GM13977 (cell line): ENCODE measurements at regions not wholly inside any gene's neighbourhood (a gene's known extent, or its start where the extent isn't known, plus 50 kb on each side); places are given as distances from the start of the nearest gene placed in this dataset.
"Not testable (repeated sequence)": the region's sequence is repeated elsewhere in the genome, so short reads cannot be mapped to it uniquely, and the experiment has no call there.

Source experiments
- DNase-seq: peaks from one replicate; pipeline ENCODE4 v3.0.0; 2012; ENCODE audit warnings: low spot score
- in situ Hi-C: fragments of 300-500 bp; cut with MboI; formaldehyde crosslinking; loops from one replicate; pipeline ENCODE4 v1.12.0; 2022; ENCODE audit warnings: low sequenced_read_pairs, low pct_unique_long_range_greater_than_20kb, mixed read lengths, inconsistent platforms; ENCODE audit not compliant: unreplicated experiment
- TF ChIP-seq, protein P1 (sequence below): IDR thresholded peaks from 2 replicates; pipeline ENCODE4 v1.5.1; 2012; ENCODE audit warnings: mild to moderate bottlenecking, control low read depth; ENCODE audit not compliant: insufficient read depth; ENCODE audit errors: extremely low read depth, missing control alignments

DNA sequence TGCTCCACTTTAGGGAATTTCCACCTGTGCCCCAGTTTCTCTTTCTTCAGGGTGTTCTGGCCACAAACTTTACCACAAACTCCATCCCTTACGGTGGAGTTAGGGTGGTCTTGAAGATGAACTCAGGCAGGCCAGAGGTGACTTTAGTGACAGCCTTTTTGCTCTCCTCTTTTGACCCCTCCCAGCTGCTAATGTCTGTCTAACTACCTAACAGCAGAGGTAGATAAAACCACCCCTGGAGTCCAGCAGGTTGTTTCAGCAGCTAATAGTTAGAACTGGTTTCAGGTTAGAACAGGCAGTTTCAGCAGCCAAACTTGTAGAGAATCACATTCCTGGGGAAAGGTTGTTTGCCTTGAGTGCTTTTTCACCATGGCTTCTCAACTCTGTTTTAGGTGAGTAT is 971.3 kb upstream of the CDH18 start:
- TF ChIP-seq, protein P1, sequence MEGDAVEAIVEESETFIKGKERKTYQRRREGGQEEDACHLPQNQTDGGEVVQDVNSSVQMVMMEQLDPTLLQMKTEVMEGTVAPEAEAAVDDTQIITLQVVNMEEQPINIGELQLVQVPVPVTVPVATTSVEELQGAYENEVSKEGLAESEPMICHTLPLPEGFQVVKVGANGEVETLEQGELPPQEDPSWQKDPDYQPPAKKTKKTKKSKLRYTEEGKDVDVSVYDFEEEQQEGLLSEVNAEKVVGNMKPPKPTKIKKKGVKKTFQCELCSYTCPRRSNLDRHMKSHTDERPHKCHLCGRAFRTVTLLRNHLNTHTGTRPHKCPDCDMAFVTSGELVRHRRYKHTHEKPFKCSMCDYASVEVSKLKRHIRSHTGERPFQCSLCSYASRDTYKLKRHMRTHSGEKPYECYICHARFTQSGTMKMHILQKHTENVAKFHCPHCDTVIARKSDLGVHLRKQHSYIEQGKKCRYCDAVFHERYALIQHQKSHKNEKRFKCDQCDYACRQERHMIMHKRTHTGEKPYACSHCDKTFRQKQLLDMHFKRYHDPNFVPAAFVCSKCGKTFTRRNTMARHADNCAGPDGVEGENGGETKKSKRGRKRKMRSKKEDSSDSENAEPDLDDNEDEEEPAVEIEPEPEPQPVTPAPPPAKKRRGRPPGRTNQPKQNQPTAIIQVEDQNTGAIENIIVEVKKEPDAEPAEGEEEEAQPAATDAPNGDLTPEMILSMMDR = no peak
- in situ Hi-C loops = no loop called here
- no peak for DNase-seq

DNA sequence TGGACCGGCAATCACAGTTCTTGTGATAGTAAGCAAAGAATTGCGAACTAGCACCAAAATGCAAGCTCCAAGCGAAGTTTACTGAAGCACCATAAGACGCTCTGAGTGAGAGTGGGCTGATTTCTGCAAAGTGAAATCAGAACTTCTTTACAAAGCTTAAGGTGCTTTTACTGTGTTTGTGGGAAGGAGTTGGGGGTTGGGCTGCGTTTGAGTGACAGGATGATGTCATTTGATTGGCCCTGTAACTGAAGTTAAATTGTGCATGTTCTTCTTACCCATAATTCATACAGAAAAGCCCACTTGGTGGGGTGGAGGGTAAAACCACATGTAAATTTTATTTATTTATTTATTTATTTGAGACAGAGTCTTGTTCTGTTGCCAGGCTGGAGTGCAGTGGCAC is 970.6 kb upstream of the CDH18 start:
- DNase-seq = no peak
- TF ChIP-seq, protein P1 = no peak
- in situ Hi-C loops = no loop called here

DNA sequence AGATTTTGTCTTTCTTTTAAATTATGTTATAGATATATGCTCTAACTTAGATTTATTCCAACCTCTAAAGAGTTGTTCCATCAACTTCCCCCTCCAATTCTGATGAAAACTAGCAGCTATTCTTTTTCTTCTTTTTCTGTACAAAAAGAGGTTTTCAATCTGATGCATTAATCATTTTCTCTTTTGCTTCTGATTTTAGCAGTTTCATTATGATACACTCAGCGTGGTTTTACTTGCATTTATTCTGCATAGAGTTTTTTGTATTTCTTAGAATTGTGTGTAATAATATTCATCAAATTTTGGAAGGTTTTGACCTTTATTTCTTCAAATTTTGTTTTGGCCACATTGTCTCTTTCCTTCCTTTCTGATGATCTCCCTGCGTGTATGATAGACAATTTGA is 968.1 kb upstream of the CDH18 start:
- in situ Hi-C loops = no loop called here
- no peak for DNase-seq
- TF ChIP-seq, protein P1 = no peak

DNA sequence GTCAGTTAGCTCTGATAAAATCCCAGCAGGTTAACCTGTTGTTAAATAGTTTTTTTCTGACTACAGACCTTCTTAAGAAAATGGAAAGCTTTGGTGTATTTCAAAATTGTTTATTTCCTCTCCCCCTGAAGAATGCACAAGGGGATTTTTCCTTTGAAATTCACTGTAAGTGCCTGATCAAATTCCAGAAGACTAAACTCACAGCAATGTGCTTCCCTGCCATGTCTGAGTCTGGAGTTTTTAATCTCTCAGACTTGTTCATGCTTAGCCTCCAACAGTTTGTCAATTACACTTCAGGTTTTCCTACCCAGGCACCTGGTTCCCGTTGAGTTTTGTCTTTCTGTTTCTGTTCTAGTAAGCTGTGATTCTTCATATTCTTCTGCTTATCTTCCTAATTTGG is 961.6 kb upstream of the CDH18 start:
- in situ Hi-C loops = no loop called here
- DNase-seq = no peak
- TF ChIP-seq, protein P1 = no peak

DNA sequence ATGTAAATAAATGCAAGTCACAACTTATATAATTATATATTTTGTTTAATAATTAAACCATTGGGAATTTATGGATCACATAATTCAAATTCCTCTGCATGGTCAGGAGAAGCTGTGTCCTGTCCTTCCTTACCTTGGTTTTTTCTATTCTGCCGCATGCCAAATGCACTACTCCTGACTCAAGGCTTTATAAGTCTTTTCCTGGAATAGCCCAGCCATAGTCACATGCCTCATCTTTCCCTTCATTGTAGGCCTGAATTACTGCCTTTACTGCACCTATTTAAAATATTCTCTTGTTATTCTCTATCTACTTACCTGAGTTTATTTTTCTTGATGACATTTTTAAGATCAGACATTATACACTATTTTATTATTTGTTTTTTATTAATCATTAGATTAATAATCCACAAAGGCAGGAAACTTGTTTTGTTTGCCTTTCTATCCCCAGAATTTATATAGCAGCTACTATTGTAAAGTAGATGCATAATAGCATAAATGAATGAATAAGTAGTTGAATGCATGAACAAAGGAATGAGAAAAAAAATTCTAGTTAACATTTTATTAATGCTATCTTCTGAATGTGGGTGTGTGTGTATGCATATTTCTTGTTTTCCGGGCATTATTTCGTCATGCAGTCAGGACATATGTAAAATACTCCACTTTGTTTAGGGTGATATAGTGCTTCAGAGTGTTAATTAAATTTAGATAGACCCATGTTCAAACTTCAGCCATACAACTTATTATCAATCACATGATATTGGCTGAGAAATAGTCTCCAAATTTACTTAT is 955.4 kb upstream of the CDH18 start:
- DNase-seq, in situ Hi-C loops: not testable (repeated sequence)

DNA sequence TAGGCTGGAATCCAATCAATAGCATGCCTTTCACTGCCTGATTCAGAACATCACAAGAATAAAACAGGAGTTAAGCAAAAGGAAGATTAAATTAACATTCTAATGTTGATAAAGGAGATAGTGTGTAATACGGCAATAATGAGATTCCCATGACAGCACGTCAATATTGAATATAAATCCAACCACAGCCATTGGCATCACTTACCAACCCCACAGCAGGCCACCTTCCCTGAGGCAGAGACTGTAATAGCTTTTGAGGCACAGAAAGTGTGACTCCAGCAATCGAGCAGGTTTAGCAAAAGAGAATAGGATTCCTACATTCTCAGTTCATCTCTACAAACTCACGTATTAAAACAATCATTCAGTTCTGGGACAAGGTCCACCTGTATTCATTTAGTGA is 954.6 kb upstream of the CDH18 start:
- in situ Hi-C loops = not testable (repeated sequence)

DNA sequence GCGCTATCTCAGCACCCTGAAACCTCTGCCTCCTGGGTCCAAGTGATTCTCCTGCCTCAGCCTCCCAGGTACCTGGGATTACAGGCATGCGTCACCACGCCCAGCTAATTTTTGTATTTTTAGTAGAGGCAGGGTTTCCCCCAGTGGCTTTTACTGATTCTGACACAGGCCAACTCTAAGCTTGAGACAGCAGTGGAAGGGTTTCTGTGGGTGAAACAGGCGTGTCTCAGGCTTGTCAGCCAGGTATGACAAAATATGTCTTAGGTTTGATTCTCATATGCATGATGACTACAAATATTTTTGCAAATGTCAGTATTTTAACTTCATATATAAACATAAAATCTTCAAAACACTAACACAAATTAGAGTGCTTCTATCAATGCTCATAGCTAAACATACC is 952.8 kb upstream of the CDH18 start:
- DNase-seq, in situ Hi-C loops: not testable (repeated sequence)

More for the DNA sequence above, 954.6 kb upstream of the CDH18 start:
- DNase-seq = not testable (repeated sequence)

DNA sequence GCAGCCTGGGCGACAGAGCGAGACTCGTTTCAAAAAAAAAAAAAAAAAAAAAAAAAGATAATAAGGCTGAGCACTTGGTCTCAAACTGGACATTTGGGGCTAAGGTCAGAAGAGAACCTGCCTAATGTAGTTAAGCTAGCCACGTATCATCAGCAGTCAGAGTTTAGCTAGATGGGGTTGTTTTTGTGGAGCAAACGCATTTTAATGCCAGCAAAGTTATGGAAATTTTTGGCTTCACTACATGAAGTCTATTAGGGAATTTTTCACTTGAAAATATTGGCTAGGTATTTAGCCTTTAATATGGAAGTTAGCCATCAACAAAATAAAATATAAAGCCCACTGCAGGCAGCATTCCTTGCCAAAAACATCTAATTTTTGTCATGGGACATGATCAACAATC is 902.9 kb upstream of the CDH18 start:
- DNase-seq, in situ Hi-C loops: not testable (repeated sequence)

DNA sequence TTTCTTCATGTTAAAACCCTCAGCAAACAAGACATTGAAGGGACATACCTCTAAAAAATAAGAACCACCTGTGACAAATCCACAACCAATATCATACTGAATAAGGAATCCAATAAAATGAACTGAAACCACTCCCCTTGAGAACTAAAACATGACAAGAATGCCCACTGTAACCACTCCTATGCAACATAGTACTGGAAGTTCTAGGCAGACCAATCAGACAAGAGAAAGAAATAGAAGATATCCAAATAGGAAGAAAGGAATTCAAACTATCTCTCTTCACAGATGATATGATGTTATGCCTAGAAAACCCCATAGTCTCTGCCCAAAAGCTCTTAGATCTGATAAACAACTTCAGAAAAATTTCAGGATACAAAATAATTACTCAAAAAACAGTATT is 887.7 kb upstream of the CDH18 start:
- in situ Hi-C loops, DNase-seq: not testable (repeated sequence)

DNA sequence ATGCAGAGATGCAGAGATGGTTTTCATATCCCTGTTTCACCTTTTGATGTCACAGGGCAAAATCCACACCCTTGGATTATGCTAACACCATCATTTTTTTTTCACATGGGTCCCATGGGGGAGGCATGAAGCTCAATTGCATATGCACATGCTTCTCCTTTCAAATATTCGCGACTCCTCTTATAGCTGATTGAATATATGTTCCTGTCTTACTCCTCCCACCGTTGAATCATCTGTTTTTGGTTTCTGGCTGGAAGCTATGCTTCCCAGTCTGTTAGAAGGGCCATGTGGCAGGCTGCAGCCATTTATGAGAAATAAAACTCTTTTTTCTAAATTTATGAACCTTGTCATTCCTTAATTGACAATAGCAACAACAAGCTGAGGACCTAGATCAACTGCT is 877.9 kb upstream of the CDH18 start:
- DNase-seq, in situ Hi-C loops: not testable (repeated sequence)
